HG03108 (cell line): ENCODE measurements at regions not wholly inside any gene's neighbourhood (a gene's known extent, or its start where the extent isn't known, plus 50 kb on each side); places are given as distances from the start of the nearest gene placed in this dataset.
"Not testable (repeated sequence)": the region's sequence is repeated elsewhere in the genome, so short reads cannot be mapped to it uniquely, and the experiment has no call there.

Experiments used
- ATAC-seq: cut with Tn5 transposase; IDR thresholded peaks from one replicate; pipeline ENCODE4 v1.9.1; 2021; ENCODE audit warnings: moderate library complexity; ENCODE audit not compliant: unreplicated experiment

- no peak for ATAC-seq
Observed at GRCh38 chr15:38115121-38115520, 137.5 kb upstream of the SPRED1 start.

GRCh38 chr15:38117781-38118180 lies 134.9 kb upstream of the SPRED1 start:
- ATAC-seq, result no peak

GRCh38 chr15:38119865-38120264 lies 132.8 kb upstream of the SPRED1 start:
- not testable (repeated sequence) for ATAC-seq

GRCh38 chr15:38127306-38127771 lies 125.3 kb upstream of the SPRED1 start:
- no peak for ATAC-seq

- ATAC-seq, result no peak
Observed at GRCh38 chr15:38128341-38128781, 124.3 kb upstream of the SPRED1 start.

GRCh38 chr15:38128921-38129320 lies 123.7 kb upstream of the SPRED1 start:
- no peak for ATAC-seq

- no peak for ATAC-seq
Observed at GRCh38 chr15:38129531-38130204, 123.0 kb upstream of the SPRED1 start.

- no peak for ATAC-seq
Observed at GRCh38 chr15:38130205-38130567, 122.5 kb upstream of the SPRED1 start.

GRCh38 chr15:38130740-38131498 lies 121.7 kb upstream of the SPRED1 start:
- ATAC-seq, result no peak

- no peak for ATAC-seq
Observed at GRCh38 chr15:38134252-38134651, 118.4 kb upstream of the SPRED1 start.

- ATAC-seq, result not testable (repeated sequence)
Observed at GRCh38 chr15:38142195-38142594, 110.4 kb upstream of the SPRED1 start.

- no peak for ATAC-seq
Observed at GRCh38 chr15:38144921-38145320, 107.7 kb upstream of the SPRED1 start.

- no peak for ATAC-seq
Observed at GRCh38 chr15:38145651-38146111, 107.0 kb upstream of the SPRED1 start.

- no peak for ATAC-seq
Observed at GRCh38 chr15:38147246-38147645, 105.4 kb upstream of the SPRED1 start.

- no peak for ATAC-seq
Observed at GRCh38 chr15:38148471-38148870, 104.2 kb upstream of the SPRED1 start.

GRCh38 chr15:38149315-38149714 lies 103.3 kb upstream of the SPRED1 start:
- ATAC-seq, result no peak

GRCh38 chr15:38150148-38150547 lies 102.5 kb upstream of the SPRED1 start:
- ATAC-seq, result no peak

GRCh38 chr15:38150794-38151193 lies 101.8 kb upstream of the SPRED1 start:
- ATAC-seq, result no peak

- no peak for ATAC-seq
Observed at GRCh38 chr15:38153781-38154180, 98.9 kb upstream of the SPRED1 start.

- ATAC-seq, result no peak
Observed at GRCh38 chr15:38154255-38154654, 98.4 kb upstream of the SPRED1 start.

- no peak for ATAC-seq
Observed at GRCh38 chr15:38154837-38155236, 97.8 kb upstream of the SPRED1 start.

- no peak for ATAC-seq
Observed at GRCh38 chr15:38163658-38164057, 89.0 kb upstream of the SPRED1 start.
